GM19043 (cell line): ENCODE measurements at regions not wholly inside any gene's neighbourhood (a gene's known extent, or its start where the extent isn't known, plus 50 kb on each side); places are given as distances from the start of the nearest gene placed in this dataset.
"Not testable (repeated sequence)": the region's sequence is repeated elsewhere in the genome, so short reads cannot be mapped to it uniquely, and the experiment has no call there.

Experiments
- ATAC-seq: cut with Tn5 transposase; IDR thresholded peaks from one replicate; pipeline ENCODE4 v1.9.1; 2021; ENCODE audit warnings: low read depth; ENCODE audit not compliant: unreplicated experiment

- ATAC-seq = no peak
Measured at GRCh38 chr7:110397927-110398660, 692.8 kb upstream of the LRRN3 start.

GRCh38 chr7:110399421-110399820 lies 691.5 kb upstream of the LRRN3 start:
- no peak for ATAC-seq

- no peak for ATAC-seq
Measured at GRCh38 chr7:110400411-110400810, 690.5 kb upstream of the LRRN3 start.

GRCh38 chr7:110407242-110407641 lies 683.7 kb upstream of the LRRN3 start:
- no peak for ATAC-seq

- ATAC-seq = no peak
Measured at GRCh38 chr7:110407706-110408105, 683.2 kb upstream of the LRRN3 start.

- ATAC-seq = no peak
Measured at GRCh38 chr7:110412614-110413013, 678.3 kb upstream of the LRRN3 start.

GRCh38 chr7:110413038-110413437 lies 677.9 kb upstream of the LRRN3 start:
- no peak for ATAC-seq

- no peak for ATAC-seq
Measured at GRCh38 chr7:110417611-110418010, 673.3 kb upstream of the LRRN3 start.

GRCh38 chr7:110418659-110419280 lies 672.2 kb upstream of the LRRN3 start:
- no peak for ATAC-seq

GRCh38 chr7:110420788-110421187 lies 670.1 kb upstream of the LRRN3 start:
- ATAC-seq = no peak

GRCh38 chr7:110421490-110422241 lies 669.3 kb upstream of the LRRN3 start:
- no peak for ATAC-seq

GRCh38 chr7:110432061-110432553 lies 658.8 kb upstream of the LRRN3 start:
- no peak for ATAC-seq

GRCh38 chr7:110438926-110439325 lies 652.0 kb upstream of the LRRN3 start:
- not testable (repeated sequence) for ATAC-seq

- no peak for ATAC-seq
Measured at GRCh38 chr7:110442381-110442837, 648.5 kb upstream of the LRRN3 start.

GRCh38 chr7:110446658-110447057 lies 644.3 kb upstream of the LRRN3 start:
- no peak for ATAC-seq

GRCh38 chr7:110448918-110449317 lies 642.0 kb upstream of the LRRN3 start:
- ATAC-seq = no peak

GRCh38 chr7:110454713-110455112 lies 636.2 kb upstream of the LRRN3 start:
- no peak for ATAC-seq

- no peak for ATAC-seq
Measured at GRCh38 chr7:110461621-110462020, 629.3 kb upstream of the LRRN3 start.

- ATAC-seq = no peak
Measured at GRCh38 chr7:110470420-110470819, 620.5 kb upstream of the LRRN3 start.

- ATAC-seq = not testable (repeated sequence)
Measured at GRCh38 chr7:110472419-110472818, 618.5 kb upstream of the LRRN3 start.

GRCh38 chr7:110480964-110481363 lies 610.0 kb upstream of the LRRN3 start:
- ATAC-seq = no peak
